K562 (cell line): ENCODE measurements at regions not wholly inside any gene's neighbourhood (a gene's known extent, or its start where the extent isn't known, plus 50 kb on each side); places are given as distances from the start of the nearest gene placed in this dataset.

Experiments used
- ATAC-seq: fragments of 200-7000 bp; cut with Tn5 transposase; 3 replicates; pipeline ENCODE4 v1.9.1; 2020; ENCODE audit warnings: moderate library complexity
- BruUV-seq: library from RNA; stranded (reverse); fragments of 400-500 nt; replicated peaks from 2 replicates; lab custom pipeline; 2021; lab: Mats Ljungman, UMichigan
- CTCF ChIA-PET: fragments of 300-600 bp; formaldehyde crosslinking; extraction: SDS; loops from one replicate; lab custom pipeline; 2021; ENCODE audit warnings: low intra/inter-chr PET ratio; lab: Yijun Ruan, JAX
- POLR2A ChIA-PET: fragments of 300-600, 350-650 bp; sonication (Branson Sonifier 250); formaldehyde crosslinking; extraction: SDS; loops from one replicate; lab custom pipeline; 2021; ENCODE audit warnings: antibody characterized with exemption, inconsistent platforms; lab: Yijun Ruan, JAX
- DNase-seq, 4 experiments: peaks; one replicate each; pipeline versions ENCODE4 v3.0.0 to v3.0.0-alpha.2; 2011 to 2018; ENCODE audit warnings: low spot score in 3 of 4, mixed read lengths in 3 of 4; ENCODE audit errors: extremely low read depth in 1 of 4
- FAIRE-seq: peaks from 2 replicates; lab custom pipeline; 2011; peaks lifted over from hg19 to GRCh38; lab: Jason Lieb, UNC
- H2AFZ ChIP-seq: 2 replicates; pipeline ENCODE4 v1.6.0; 2011; ENCODE audit warnings: low read depth, low read length, control low read depth, inconsistent platforms
- H3K27ac ChIP-seq: fragments of 200-600 bp; 3 replicates; pipeline ENCODE4 v1.8.0; 2011; ENCODE audit warnings: low read depth, mild to moderate bottlenecking, control low read depth, inconsistent platforms, low read length, moderate library complexity, mixed read lengths; ENCODE audit errors: extremely low read depth
- H3K27me3 ChIP-seq, 2 experiments: fragments of 300-600 bp in 1 of 2; 2 replicates in 1 of 2; 3 replicates in 1 of 2; pipeline versions ENCODE4 v1.6.0 to v1.8.0; 2011; ENCODE audit warnings: inconsistent platforms in 2 of 2, low read length in 2 of 2, mild to moderate bottlenecking in 1 of 2, mixed read lengths in 1 of 2, moderate library complexity in 1 of 2; ENCODE audit not compliant: control insufficient read depth in 2 of 2, insufficient read depth in 2 of 2
- H3K36me3 ChIP-seq: fragments of 300-600 bp; 3 replicates; pipeline ENCODE4 v1.8.0; 2011; ENCODE audit warnings: mild to moderate bottlenecking, low read length, inconsistent platforms; ENCODE audit not compliant: control insufficient read depth, insufficient read depth
- H3K4me1 ChIP-seq, 2 experiments: fragments of 200-600 bp in 1 of 2; replicated peaks in 1 of 2; 2 replicates in 1 of 2; 3 replicates in 1 of 2; pipeline versions ENCODE4 v1.5.1 to v1.8.0; 2011; ENCODE audit warnings: inconsistent platforms in 2 of 2, low read length in 2 of 2, mild to moderate bottlenecking in 1 of 2, mixed read lengths in 1 of 2, moderate library complexity in 1 of 2; ENCODE audit not compliant: control insufficient read depth in 2 of 2, insufficient read depth in 2 of 2
- H3K4me2 ChIP-seq: 2 replicates; pipeline ENCODE4 v1.6.1; 2011; ENCODE audit warnings: low read length, control low read depth, inconsistent platforms, mixed read lengths; ENCODE audit not compliant: insufficient read depth
- H3K4me3 ChIP-seq: fragments of 200-600 bp; sonication (generic), shearing (Covaris generic); 2 replicates; pipeline ENCODE4 v1.5.1; 2016; ENCODE audit warnings: control low read depth, inconsistent platforms
- H3K79me2 ChIP-seq: fragments of 200-600 bp; 3 replicates; pipeline ENCODE4 v1.8.0; 2011; ENCODE audit warnings: low read length, inconsistent platforms; ENCODE audit not compliant: control insufficient read depth, insufficient read depth
- H3K9ac ChIP-seq, 2 experiments: 2 replicates each; pipeline versions ENCODE4 v1.6.0 to v1.6.1; 2011; ENCODE audit warnings: low read depth in 2 of 2, low read length in 2 of 2, control low read depth in 1 of 2, inconsistent platforms in 1 of 2, mild to moderate bottlenecking in 1 of 2, mixed read lengths in 1 of 2; ENCODE audit not compliant: insufficient read depth in 1 of 2
- H3K9me1 ChIP-seq: one replicate; pipeline ENCODE4 v1.6.0; 2011; ENCODE audit warnings: inconsistent platforms, mild to moderate bottlenecking, low read length, moderate library complexity; ENCODE audit not compliant: control insufficient read depth, insufficient read depth
- H3K9me3 ChIP-seq: replicated peaks from 2 replicates; pipeline ENCODE4 v1.5.1; 2011; ENCODE audit warnings: low read depth, low read length, inconsistent platforms; ENCODE audit not compliant: control insufficient read depth, insufficient read depth
- H4K20me1 ChIP-seq: replicated peaks from 2 replicates; pipeline ENCODE4 v1.6.1; 2011; ENCODE audit warnings: low read length, inconsistent platforms, mixed read lengths; ENCODE audit not compliant: control insufficient read depth, insufficient read depth
- ATF4 ChIP-seq: fragments of 450-650 bp; formaldehyde crosslinking; IDR thresholded peaks from 2 replicates; pipeline ENCODE4 v1.4.0; 2022; ENCODE audit warnings: mild to moderate bottlenecking, moderate library complexity
- CEBPB ChIP-seq: fragments of 450-650 bp; IDR thresholded peaks from 2 replicates; pipeline ENCODE4 v1.6.1; 2016; ENCODE audit warnings: missing genetic modification characterization, missing compliant biosample characterization
- DNMT1 ChIP-seq: fragments of 450-650 bp; IDR thresholded peaks from 2 replicates; pipeline ENCODE4 v1.6.1; 2016; ENCODE audit warnings: antibody characterized with exemption, mild to moderate bottlenecking
- NR2F6 ChIP-seq: fragments of 450-650 bp; formaldehyde crosslinking; IDR thresholded peaks from 2 replicates; pipeline ENCODE4 v1.4.0; 2020; ENCODE audit warnings: mild to moderate bottlenecking
- RUNX1 ChIP-seq: sonication (generic); IDR thresholded peaks from 2 replicates; pipeline ENCODE4 v1.6.1; 2016; ENCODE audit warnings: antibody characterized with exemption, low read depth
- SAFB ChIP-seq: fragments of 200-400 bp; formaldehyde crosslinking; IDR thresholded peaks from 2 replicates; pipeline ENCODE4 v1.6.1; 2017; ENCODE audit warnings: low read depth, low read length, borderline replicate concordance
- SNIP1 ChIP-seq: fragments of 450-650 bp; IDR thresholded peaks from 2 replicates; pipeline ENCODE4 v1.7.1; 2017; ENCODE audit warnings: low read depth, mild to moderate bottlenecking
- TSHZ1 ChIP-seq: fragments of 250-450 bp; sonication (Bioruptor Pico); IDR thresholded peaks from 2 replicates; pipeline ENCODE4 v1.4.0; 2020; ENCODE audit warnings: mild to moderate bottlenecking, moderate library complexity
- ZBTB17 ChIP-seq: fragments of 450-650 bp; formaldehyde crosslinking; IDR thresholded peaks from 2 replicates; pipeline ENCODE4 v1.4.0; 2020; ENCODE audit warnings: mild to moderate bottlenecking
- ZNF12 ChIP-seq: sonication (generic); formaldehyde crosslinking; IDR thresholded peaks from 2 replicates; pipeline ENCODE4 v1.4.0; 2020; ENCODE audit warnings: mild to moderate bottlenecking, missing genetic modification reagents
- ZNF133 ChIP-seq: fragments of 250-450 bp; sonication (Bioruptor Pico); IDR thresholded peaks from 2 replicates; pipeline ENCODE4 v1.4.0; 2020; ENCODE audit warnings: mild to moderate bottlenecking
- ZNF274 ChIP-seq: IDR thresholded peaks from 2 replicates; pipeline ENCODE4 v1.6.1; 2011; ENCODE audit warnings: low read depth, mild to moderate bottlenecking, low read length, moderate library complexity, borderline replicate concordance
- WGBS: fragments of 100-300 bp; shearing (Covaris generic); methylation state at CpG from one replicate; pipeline ENCODE4 v1.1.6; 2016; ENCODE audit warnings: low coverage, mixed read lengths; ENCODE audit not compliant: insufficient coverage; ENCODE audit errors: missing lambda C conversion rate; 5-methylcytosine and 5-hydroxymethylcytosine counted together
- in situ Hi-C: fragments of 300-500 bp; cut with MboI; formaldehyde crosslinking; loops from 4 replicates; pipeline ENCODE4 v1.15.0; 2018; ENCODE audit warnings: inconsistent platforms, mixed read lengths
- intact Hi-C: fragments of 100-400 bp; cut with micrococcal nuclease; formaldehyde crosslinking; loops from 2 replicates; pipeline ENCODE4 v1.14.2; 2022

- Histone ChIP-seq H3K79me2 (no peaks in the 10 kb centered on the region), H3K27ac (no peak overlapping the region), H3K9ac (no peak overlapping the region), H3K27me3 (no peaks in the 10 kb centered on the region), H3K4me1 (peaks cover 0 to 12% of the 10 kb centered on the region in 2 experiments; a peak in 3 of 5 replicates), H3K36me3 (no peaks in the 10 kb centered on the region), H3K4me3 (no peak overlapping the region), H3K9me3 (no peaks in the 10 kb centered on the region), H2AFZ (no peak overlapping the region)
- ATAC-seq (no peak), DNase-seq (no peak)
- in situ Hi-C loops (no loop called here), intact Hi-C loops (no loop called here)
- CTCF ChIA-PET, result no interaction called here
- WGBS, result 87% methylated on average over 6 of the region's 7 CpGs
- POLR2A ChIA-PET, result no interaction called here
- TF ChIP-seq RUNX1 (no peak), ATF4 (no peak), SAFB (no peak), SNIP1 (no peak), DNMT1 (no peak), CEBPB (tag) (no peak), TSHZ1 (CRISPR knock-in tag) (no peak), ZNF12 (CRISPR knock-in tag) (no peak), ZNF133 (CRISPR knock-in tag) (no peak), ZNF274 (no peak), ZBTB17 (CRISPR knock-in tag) (no peak), NR2F6 (CRISPR knock-in tag) (no peak)
- TF ChIP-seq, all 486 proteins: peak for 0
- BruUV-seq, result no TSS peak
- no peak for FAIRE-seq
- Histone ChIP-seq H4K20me1 (no peaks in the 10 kb centered on the region), H3K9me1 (no peaks in the 10 kb centered on the region), H3K4me2 (no peak overlapping the region)
Observed at GRCh38 chr9:88811511-88811910, 179.8 kb upstream of the S1PR3 start.
